Uterus (tissue), 3 donors: ENCODE measurements at regions not wholly inside any gene's neighbourhood (a gene's known extent, or its start where the extent isn't known, plus 50 kb on each side); places are given as distances from the start of the nearest gene placed in this dataset.

Experiments
- DNase-seq, 2 donors: peaks; one replicate each; pipeline ENCODE4 v3.0.0-alpha.2; 2019 to 2020
- H3K27ac ChIP-seq, 2 donors: fragments of 200-600 bp; sonication (generic); 1 replicate in 1 of 2; 2 replicates in 1 of 2; pipeline ENCODE4 v1.5.1; 2016 to 2018
- H3K27me3 ChIP-seq, 2 donors: fragments of 200-600 bp; sonication (generic); one replicate each; pipeline ENCODE4 v1.5.1; 2018 to 2019; ENCODE audit warnings: control low read depth in 1 of 2
- H3K36me3 ChIP-seq, 2 donors: fragments of 200-600 bp; sonication (generic); one replicate each; pipeline ENCODE4 v1.5.1; 2019; ENCODE audit warnings: control low read depth in 1 of 2
- H3K4me1 ChIP-seq, 2 donors: fragments of 200-600 bp; sonication (generic); one replicate each; pipeline ENCODE4 v1.5.1; 2018 to 2019; ENCODE audit warnings: control low read depth in 1 of 2
- H3K4me3 ChIP-seq, 2 donors: fragments of 200-600 bp; sonication (generic); 1 replicate in 1 of 2; 2 replicates in 1 of 2; pipeline ENCODE4 v1.5.1; 2018 to 2019; ENCODE audit warnings: mild to moderate bottlenecking in 1 of 2
- H3K9me3 ChIP-seq, 2 donors: fragments of 200-600 bp; sonication (generic); one replicate each; pipeline ENCODE4 v1.5.1; 2019; ENCODE audit warnings: control low read depth in 1 of 2
- POLR2A ChIP-seq, 2 donors: fragments of 450-650 bp; IDR thresholded peaks; one replicate each; pipeline ENCODE4 v1.6.1; 2016; ENCODE audit warnings: antibody characterized with exemption in 2 of 2, mild to moderate bottlenecking in 1 of 2, moderate library complexity in 1 of 2
- intact Hi-C: fragments of 100-400 bp; cut with DNase I; formaldehyde crosslinking; loops from one replicate; pipeline ENCODE4 v1.15.1; 2023; ENCODE audit warnings: low total_unique reads
- TF ChIP-seq, protein P1 (sequence below), 4 experiments: fragments of 200-600 bp in 2 of 4; fragments of 450-650 bp in 2 of 4; sonication (generic) in 2 of 4; IDR thresholded peaks; one replicate each; pipeline ENCODE4 v1.5.1; 2016 to 2019; ENCODE audit warnings: antibody characterized with exemption in 4 of 4, mild to moderate bottlenecking in 2 of 4, moderate library complexity in 1 of 4
- donor health status: DM: yes; HTN: yes; CAD: no.

DNA sequence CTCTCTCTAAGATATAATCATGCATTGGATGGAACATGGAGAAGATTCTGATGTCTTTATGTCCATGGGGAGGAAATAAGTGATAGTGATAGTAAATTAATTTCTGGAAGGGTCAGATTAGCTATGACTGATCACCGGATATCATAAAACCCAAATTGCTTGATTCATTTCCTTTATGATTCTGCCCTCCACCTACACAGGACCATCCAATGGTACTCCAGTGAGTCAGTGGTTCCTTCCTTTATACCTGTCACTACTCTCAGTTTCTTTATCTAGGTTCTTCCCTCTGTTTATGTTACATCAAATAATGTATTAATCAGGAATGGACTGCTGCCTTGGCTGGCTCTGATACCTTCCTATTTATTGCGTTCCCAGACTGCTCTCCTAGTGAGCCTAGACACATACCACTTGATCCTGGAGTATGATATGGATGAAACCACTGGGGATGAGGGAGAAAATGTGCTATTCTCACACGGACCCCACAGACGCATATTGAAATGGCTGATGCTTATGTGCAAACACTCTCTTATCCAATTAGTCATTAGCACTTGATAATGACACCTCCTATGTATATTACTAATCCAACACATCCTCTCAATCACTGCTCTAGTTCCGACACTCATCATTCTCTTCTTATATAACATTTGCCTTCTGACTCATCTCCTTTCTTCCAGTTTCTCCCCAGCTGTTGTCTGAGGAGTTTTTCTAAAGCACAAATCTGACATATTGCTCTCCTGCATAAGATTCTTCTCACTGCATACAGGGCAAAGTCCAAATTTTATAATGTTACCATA is 315.6 kb downstream of the INSIG2 start:
- no peaks in the 10 kb centered on the region for H3K27me3 ChIP-seq
- intact Hi-C loops: no loop called here
- H3K4me3 ChIP-seq: no peak overlapping the region
- no peak overlapping the region for H3K27ac ChIP-seq
- H3K9me3 ChIP-seq: no peaks in the 10 kb centered on the region
- H3K4me1 ChIP-seq: no peaks in the 10 kb centered on the region
- H3K36me3 ChIP-seq: no peaks in the 10 kb centered on the region
- TF ChIP-seq POLR2A (IDR thresholded peaks at IDR 0.05): no peak
- TF ChIP-seq, protein P1, sequence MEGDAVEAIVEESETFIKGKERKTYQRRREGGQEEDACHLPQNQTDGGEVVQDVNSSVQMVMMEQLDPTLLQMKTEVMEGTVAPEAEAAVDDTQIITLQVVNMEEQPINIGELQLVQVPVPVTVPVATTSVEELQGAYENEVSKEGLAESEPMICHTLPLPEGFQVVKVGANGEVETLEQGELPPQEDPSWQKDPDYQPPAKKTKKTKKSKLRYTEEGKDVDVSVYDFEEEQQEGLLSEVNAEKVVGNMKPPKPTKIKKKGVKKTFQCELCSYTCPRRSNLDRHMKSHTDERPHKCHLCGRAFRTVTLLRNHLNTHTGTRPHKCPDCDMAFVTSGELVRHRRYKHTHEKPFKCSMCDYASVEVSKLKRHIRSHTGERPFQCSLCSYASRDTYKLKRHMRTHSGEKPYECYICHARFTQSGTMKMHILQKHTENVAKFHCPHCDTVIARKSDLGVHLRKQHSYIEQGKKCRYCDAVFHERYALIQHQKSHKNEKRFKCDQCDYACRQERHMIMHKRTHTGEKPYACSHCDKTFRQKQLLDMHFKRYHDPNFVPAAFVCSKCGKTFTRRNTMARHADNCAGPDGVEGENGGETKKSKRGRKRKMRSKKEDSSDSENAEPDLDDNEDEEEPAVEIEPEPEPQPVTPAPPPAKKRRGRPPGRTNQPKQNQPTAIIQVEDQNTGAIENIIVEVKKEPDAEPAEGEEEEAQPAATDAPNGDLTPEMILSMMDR (IDR thresholded peaks at IDR 0.05): no peak
- no peak for DNase-seq

DNA sequence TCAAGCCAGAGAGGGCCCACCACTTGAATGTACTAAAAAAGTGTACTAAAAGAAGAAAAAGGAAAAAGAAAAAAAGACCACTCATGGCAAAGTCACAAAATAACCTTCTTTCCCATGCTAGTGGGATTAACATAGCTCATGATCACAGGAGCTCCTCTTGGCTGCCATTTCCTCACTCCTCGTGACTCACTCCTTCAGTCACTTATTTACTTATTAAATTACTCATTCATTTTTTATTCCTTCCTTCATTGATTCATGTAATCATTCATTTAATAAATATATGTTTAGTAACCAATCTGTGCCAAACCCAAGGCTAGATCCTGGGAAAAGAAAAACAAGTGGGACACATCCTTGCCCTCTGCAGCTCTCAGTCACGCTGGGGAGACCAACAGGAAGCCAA is 300.5 kb downstream of the INSIG2 start:
- Histone ChIP-seq H3K27ac (no peak overlapping the region), H3K27me3 (no peaks in the 10 kb centered on the region), H3K4me1 (no peaks in the 10 kb centered on the region), H3K36me3 (no peaks in the 10 kb centered on the region), H3K4me3 (no peak overlapping the region), H3K9me3 (no peaks in the 10 kb centered on the region)
- no peak for DNase-seq
- intact Hi-C loops: no loop called here
- TF ChIP-seq, protein P1 (IDR thresholded peaks at IDR 0.05): no peak
- TF ChIP-seq POLR2A (IDR thresholded peaks at IDR 0.05): no peak

DNA sequence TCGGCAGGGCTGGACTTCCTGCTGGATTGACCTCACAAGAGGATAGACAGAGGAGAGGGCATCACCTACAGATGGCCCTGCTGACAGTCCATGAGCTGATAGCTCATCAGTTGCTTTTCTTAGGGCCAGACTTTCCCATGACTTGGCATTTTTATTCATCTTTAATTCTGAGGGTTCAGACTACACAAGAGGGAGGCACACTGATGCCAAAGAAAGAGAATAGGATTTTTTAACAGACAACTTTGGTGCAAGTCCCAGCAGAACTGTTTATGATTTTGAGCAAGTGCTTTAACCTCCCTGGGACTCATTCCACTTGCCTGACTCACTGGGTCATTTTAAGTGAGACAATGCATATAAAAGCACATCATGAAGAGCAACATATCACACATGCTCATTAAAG is 299.2 kb downstream of the INSIG2 start:
- Histone ChIP-seq H3K4me3 (no peak overlapping the region), H3K4me1 (no peaks in the 10 kb centered on the region), H3K27ac (no peak overlapping the region), H3K27me3 (no peaks in the 10 kb centered on the region), H3K36me3 (no peaks in the 10 kb centered on the region), H3K9me3 (no peaks in the 10 kb centered on the region)
- DNase-seq: no peak
- TF ChIP-seq, protein P1 (IDR thresholded peaks at IDR 0.05): no peak
- TF ChIP-seq POLR2A (IDR thresholded peaks at IDR 0.05): no peak
- intact Hi-C loops: no loop called here

DNA sequence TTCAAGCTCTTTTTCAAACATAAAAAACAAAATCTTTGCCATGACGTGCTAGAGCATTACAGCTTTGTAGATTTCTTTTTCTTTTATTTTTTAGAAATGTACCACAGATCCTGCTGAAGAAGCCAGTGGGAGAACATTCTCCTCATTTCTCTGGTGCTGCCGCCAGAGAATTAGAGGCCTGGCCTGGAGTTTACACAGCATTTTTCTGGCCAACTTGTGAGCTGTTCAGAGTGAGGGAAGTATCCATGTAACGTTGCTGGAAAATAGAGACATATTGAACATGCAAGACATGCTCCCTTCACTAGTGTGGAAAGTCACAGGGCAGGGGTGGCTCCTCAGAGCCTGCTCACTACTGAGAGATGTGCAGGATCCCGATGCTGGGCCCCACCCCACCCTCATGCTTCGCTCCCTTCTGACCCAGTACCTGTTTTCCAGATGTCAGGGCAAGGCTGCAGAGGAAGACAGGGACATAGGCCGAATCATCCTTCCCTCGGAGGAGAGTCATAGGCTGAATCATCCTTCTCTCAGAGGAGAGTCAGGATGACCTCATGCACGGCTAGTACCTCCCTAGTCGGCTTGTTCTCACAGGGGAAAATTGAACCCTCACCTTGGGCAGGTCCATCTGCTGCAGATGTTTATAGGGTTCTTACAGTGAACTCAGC is 298.5 kb downstream of the INSIG2 start:
- intact Hi-C loops: no loop called here
- Histone ChIP-seq H3K27me3 (no peaks in the 10 kb centered on the region), H3K27ac (no peak overlapping the region), H3K4me1 (no peaks in the 10 kb centered on the region), H3K9me3 (no peaks in the 10 kb centered on the region), H3K36me3 (no peaks in the 10 kb centered on the region), H3K4me3 (no peak overlapping the region)
- DNase-seq: no peak
- TF ChIP-seq POLR2A (IDR thresholded peaks at IDR 0.05): no peak
- TF ChIP-seq, protein P1 (IDR thresholded peaks at IDR 0.05): no peak

DNA sequence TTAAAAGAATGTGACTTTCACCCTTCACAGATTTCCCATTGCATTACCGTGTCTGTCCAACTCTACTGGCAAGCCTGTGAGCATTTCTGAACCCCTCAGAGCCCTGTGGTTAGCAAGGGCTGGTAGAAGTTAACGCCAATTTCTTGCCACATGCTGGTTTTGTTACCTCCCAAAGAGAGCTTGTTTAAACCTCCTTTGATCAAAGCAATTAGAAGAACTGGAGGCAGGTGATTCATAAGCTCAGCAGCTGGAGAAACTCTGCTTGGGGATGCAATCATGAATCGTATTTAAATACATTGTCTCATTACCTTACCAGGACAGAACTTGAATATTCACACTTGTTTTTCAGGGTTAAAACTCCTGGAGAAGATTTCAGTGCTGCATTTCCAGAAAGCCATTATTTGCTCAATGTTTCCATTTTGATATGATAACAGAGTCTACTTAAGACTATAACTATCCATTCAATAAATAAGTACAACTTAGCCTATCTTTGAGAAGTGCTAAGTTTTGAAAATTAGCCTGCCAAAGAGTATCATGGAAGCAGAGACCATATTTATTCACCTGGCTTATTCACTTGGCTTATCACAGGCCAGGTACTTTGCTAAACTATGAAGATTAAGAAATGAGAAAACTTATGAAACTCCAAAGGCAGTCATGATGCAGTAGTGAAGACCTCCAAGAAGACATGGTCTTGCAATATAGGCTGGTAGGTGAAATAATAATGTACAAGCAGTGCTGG is 292.8 kb downstream of the INSIG2 start:
- DNase-seq: no peak
- H3K36me3 ChIP-seq: no peaks in the 10 kb centered on the region
- no peak overlapping the region for H3K4me3 ChIP-seq
- intact Hi-C loops: no loop called here
- no peaks in the 10 kb centered on the region for H3K27me3 ChIP-seq
- no peak for TF ChIP-seq POLR2A (IDR thresholded peaks at IDR 0.05)
- TF ChIP-seq, protein P1 (IDR thresholded peaks at IDR 0.05): no peak
- no peaks in the 10 kb centered on the region for H3K9me3 ChIP-seq
- no peak overlapping the region for H3K27ac ChIP-seq
- H3K4me1 ChIP-seq: no peaks in the 10 kb centered on the region
